ENCODE measurements at regions not wholly inside any gene's neighbourhood (a gene's known extent, or its start where the extent isn't known, plus 50 kb on each side); places are given as distances from the start of the nearest gene placed in this dataset.

GRCh38 chr5:77873239-77873638, 97.1 kb upstream of the TBCA start:
- ATAC-seq = no peak
- Histone ChIP-seq H3K4me1 (ENCODE audit: control insufficient read depth in 2 of 2, insufficient read depth in 2 of 2, low read length in 2 of 2) (no peaks in the 10 kb centered on the region), H3K36me3 (ENCODE audit: control insufficient read depth in 2 of 3, insufficient read depth in 3 of 3, low read length in 3 of 3) (no peaks in the 10 kb centered on the region), H3K9me3 (ENCODE audit: control insufficient read depth in 2 of 3, low read length in 3 of 3) (no peaks in the 10 kb centered on the region), H3K27ac (ENCODE audit: low read depth, low read length) (no peak overlapping the region), H3K27me3 (ENCODE audit: control insufficient read depth in 2 of 2, insufficient read depth in 2 of 2, low read length in 2 of 2) (no peaks in the 10 kb centered on the region), H3K4me3 (ENCODE audit: low read length) (no peak overlapping the region)
- H3K4me3 Mint-ChIP-seq = no peak overlapping the region
- H3K27ac Mint-ChIP-seq = no peak overlapping the region
- H3K36me3 Mint-ChIP-seq = no peaks in the 10 kb centered on the region
- peaks cover 0 to 4% (median 0%) of the 10 kb centered on the region in 7 donors for H3K4me1 Mint-ChIP-seq
- no peaks in the 10 kb centered on the region for H3K9me3 Mint-ChIP-seq
- ChIA-PET POLR2A (no interaction called here), CTCF (no interaction called here)
- no peak for DNase-seq
- H3K27me3 Mint-ChIP-seq = peaks cover 0 to 2% (median 0%) of the 10 kb centered on the region in 5 donors
- intact Hi-C loops (cut with micrococcal nuclease) = no loop called here

GRCh38 chr5:77871946-77872345, 95.8 kb upstream of the TBCA start:
- ATAC-seq = no peak
- no peaks in the 10 kb centered on the region for H3K36me3 ChIP-seq (ENCODE audit: control insufficient read depth in 2 of 3, insufficient read depth in 3 of 3, low read length in 3 of 3)
- Mint-ChIP-seq H3K4me3 (no peak overlapping the region), H3K27me3 (peaks cover 0 to 2% (median 0%) of the 10 kb centered on the region in 5 donors), H3K4me1 (peaks cover 0 to 1% (median 0%) of the 10 kb centered on the region in 7 donors), H3K27ac (no peak overlapping the region), H3K9me3 (no peaks in the 10 kb centered on the region), H3K36me3 (no peaks in the 10 kb centered on the region)
- intact Hi-C loops (cut with micrococcal nuclease) = no loop called here
- DNase-seq = no peak
- ChIA-PET CTCF (no interaction called here), POLR2A (no interaction called here)
- H3K4me1 ChIP-seq (ENCODE audit: control insufficient read depth in 2 of 2, insufficient read depth in 2 of 2, low read length in 2 of 2) = no peaks in the 10 kb centered on the region
- no peaks in the 10 kb centered on the region for H3K9me3 ChIP-seq (ENCODE audit: control insufficient read depth in 2 of 3, low read length in 3 of 3)
- H3K4me3 ChIP-seq (ENCODE audit: low read length) = no peak overlapping the region
- no peak overlapping the region for H3K27ac ChIP-seq (ENCODE audit: low read depth, low read length)
- no peaks in the 10 kb centered on the region for H3K27me3 ChIP-seq (ENCODE audit: control insufficient read depth in 2 of 2, insufficient read depth in 2 of 2, low read length in 2 of 2)

GRCh38 chr5:77871016-77871415, 94.9 kb upstream of the TBCA start:
- no peak for DNase-seq
- peaks cover 0 to 2% (median 0%) of the 10 kb centered on the region in 5 donors for H3K27me3 Mint-ChIP-seq
- H3K9me3 Mint-ChIP-seq = no peaks in the 10 kb centered on the region
- H3K36me3 ChIP-seq (ENCODE audit: control insufficient read depth in 2 of 3, insufficient read depth in 3 of 3, low read length in 3 of 3) = no peaks in the 10 kb centered on the region
- POLR2A ChIA-PET = no interaction called here
- H3K4me1 ChIP-seq (ENCODE audit: control insufficient read depth in 2 of 2, insufficient read depth in 2 of 2, low read length in 2 of 2) = no peaks in the 10 kb centered on the region
- H3K4me3 ChIP-seq (ENCODE audit: low read length) = no peak overlapping the region
- no peaks in the 10 kb centered on the region for H3K4me1 Mint-ChIP-seq
- no peaks in the 10 kb centered on the region for H3K9me3 ChIP-seq (ENCODE audit: control insufficient read depth in 2 of 3, low read length in 3 of 3)
- intact Hi-C loops (cut with micrococcal nuclease) = no loop called here
- CTCF ChIA-PET = no interaction called here
- H3K36me3 Mint-ChIP-seq = no peaks in the 10 kb centered on the region
- no peak overlapping the region for H3K27ac ChIP-seq (ENCODE audit: low read depth, low read length)
- no peak for ATAC-seq
- no peaks in the 10 kb centered on the region for H3K27me3 ChIP-seq (ENCODE audit: control insufficient read depth in 2 of 2, insufficient read depth in 2 of 2, low read length in 2 of 2)
- no peak overlapping the region for H3K27ac Mint-ChIP-seq
- no peak overlapping the region for H3K4me3 Mint-ChIP-seq

- H3K27me3 ChIP-seq (ENCODE audit: control insufficient read depth in 2 of 2, insufficient read depth in 2 of 2, low read length in 2 of 2) = no peaks in the 10 kb centered on the region
- H3K9me3 Mint-ChIP-seq = no peaks in the 10 kb centered on the region
- intact Hi-C loops (cut with micrococcal nuclease) = no loop called here
- H3K4me3 Mint-ChIP-seq = no peak overlapping the region
- POLR2A ChIA-PET = no interaction called here
- no peaks in the 10 kb centered on the region for H3K9me3 ChIP-seq (ENCODE audit: control insufficient read depth in 2 of 3, low read length in 3 of 3)
- H3K36me3 ChIP-seq (ENCODE audit: control insufficient read depth in 2 of 3, insufficient read depth in 3 of 3, low read length in 3 of 3) = no peaks in the 10 kb centered on the region
- H3K27ac Mint-ChIP-seq = no peak overlapping the region
- no peaks in the 10 kb centered on the region for H3K36me3 Mint-ChIP-seq
- CTCF ChIA-PET = no interaction called here
- no peak for DNase-seq
- H3K4me1 ChIP-seq (ENCODE audit: control insufficient read depth in 2 of 2, insufficient read depth in 2 of 2, low read length in 2 of 2) = no peaks in the 10 kb centered on the region
- H3K27ac ChIP-seq (ENCODE audit: low read depth, low read length) = no peak overlapping the region
- no peak overlapping the region for H3K4me3 ChIP-seq (ENCODE audit: low read length)
- ATAC-seq = no peak
- no peaks in the 10 kb centered on the region for H3K4me1 Mint-ChIP-seq
- no peaks in the 10 kb centered on the region for H3K27me3 Mint-ChIP-seq
Observed at GRCh38 chr5:77869116-77869798, 93.1 kb upstream of the TBCA start.

GRCh38 chr5:77867914-77868313, 91.8 kb upstream of the TBCA start:
- Histone ChIP-seq H3K4me1 (ENCODE audit: control insufficient read depth in 2 of 2, insufficient read depth in 2 of 2, low read length in 2 of 2) (no peaks in the 10 kb centered on the region), H3K27me3 (ENCODE audit: control insufficient read depth in 2 of 2, insufficient read depth in 2 of 2, low read length in 2 of 2) (no peaks in the 10 kb centered on the region), H3K4me3 (ENCODE audit: low read length) (no peak overlapping the region), H3K9me3 (ENCODE audit: control insufficient read depth in 2 of 3, low read length in 3 of 3) (no peaks in the 10 kb centered on the region), H3K27ac (ENCODE audit: low read depth, low read length) (no peak overlapping the region), H3K36me3 (ENCODE audit: control insufficient read depth in 2 of 3, insufficient read depth in 3 of 3, low read length in 3 of 3) (no peaks in the 10 kb centered on the region)
- peak overlapping the region in 1 of 9 donors; percentile 20 for H3K27ac Mint-ChIP-seq
- no peaks in the 10 kb centered on the region for H3K9me3 Mint-ChIP-seq
- CTCF ChIA-PET = interaction anchor here (0.6 kb wide), 1 partner anchor 116 kb away, joined by 3 read pairs; no protein-coding TSS in a partner anchor
- DNase-seq (no peak), ATAC-seq (no peak)
- intact Hi-C loops (cut with micrococcal nuclease) = no loop called here
- no peaks in the 10 kb centered on the region for H3K4me1 Mint-ChIP-seq
- no peak overlapping the region for H3K4me3 Mint-ChIP-seq
- H3K27me3 Mint-ChIP-seq = peaks cover 0 to 5% (median 0%) of the 10 kb centered on the region in 5 donors
- POLR2A ChIA-PET = no interaction called here
- no peaks in the 10 kb centered on the region for H3K36me3 Mint-ChIP-seq

GRCh38 chr5:77867194-77867691, 91.1 kb upstream of the TBCA start:
- DNase-seq = peak in 2 of 9 donors; percentile 15 to 22

GRCh38 chr5:77866198-77866597, 90.1 kb upstream of the TBCA start:
- H3K27ac Mint-ChIP-seq = no peak overlapping the region
- ChIA-PET CTCF (no interaction called here), POLR2A (no interaction called here)
- H3K9me3 Mint-ChIP-seq = no peaks in the 10 kb centered on the region
- intact Hi-C loops (cut with micrococcal nuclease) = no loop called here
- Histone ChIP-seq H3K4me1 (ENCODE audit: control insufficient read depth in 2 of 2, insufficient read depth in 2 of 2, low read length in 2 of 2) (no peaks in the 10 kb centered on the region), H3K36me3 (ENCODE audit: control insufficient read depth in 2 of 3, insufficient read depth in 3 of 3, low read length in 3 of 3) (no peaks in the 10 kb centered on the region), H3K9me3 (ENCODE audit: control insufficient read depth in 2 of 3, low read length in 3 of 3) (no peaks in the 10 kb centered on the region), H3K27me3 (ENCODE audit: control insufficient read depth in 2 of 2, insufficient read depth in 2 of 2, low read length in 2 of 2) (no peaks in the 10 kb centered on the region), H3K27ac (ENCODE audit: low read depth, low read length) (no peak overlapping the region), H3K4me3 (ENCODE audit: low read length) (no peak overlapping the region)
- no peak for DNase-seq
- H3K4me1 Mint-ChIP-seq = no peaks in the 10 kb centered on the region
- no peak for ATAC-seq
- peaks cover 0 to 8% (median 0%) of the 10 kb centered on the region in 5 donors for H3K27me3 Mint-ChIP-seq
- H3K4me3 Mint-ChIP-seq = no peak overlapping the region
- no peaks in the 10 kb centered on the region for H3K36me3 Mint-ChIP-seq

More at GRCh38 chr5:77867194-77867691, 91.1 kb upstream of the TBCA start:
- POLR2A ChIA-PET = no interaction called here
- Histone ChIP-seq H3K9me3 (ENCODE audit: control insufficient read depth in 2 of 3, low read length in 3 of 3) (no peaks in the 10 kb centered on the region), H3K4me1 (ENCODE audit: control insufficient read depth in 2 of 2, insufficient read depth in 2 of 2, low read length in 2 of 2) (no peaks in the 10 kb centered on the region), H3K36me3 (ENCODE audit: control insufficient read depth in 2 of 3, insufficient read depth in 3 of 3, low read length in 3 of 3) (no peaks in the 10 kb centered on the region), H3K27ac (ENCODE audit: low read depth, low read length) (no peak overlapping the region), H3K27me3 (ENCODE audit: control insufficient read depth in 2 of 2, insufficient read depth in 2 of 2, low read length in 2 of 2) (no peaks in the 10 kb centered on the region), H3K4me3 (ENCODE audit: low read length) (no peak overlapping the region)
- Mint-ChIP-seq H3K4me3 (no peak overlapping the region), H3K4me1 (no peaks in the 10 kb centered on the region), H3K36me3 (no peaks in the 10 kb centered on the region), H3K27me3 (peaks cover 0 to 8% (median 0%) of the 10 kb centered on the region in 5 donors), H3K9me3 (no peaks in the 10 kb centered on the region), H3K27ac (no peak overlapping the region)
- CTCF ChIA-PET = no interaction called here
- intact Hi-C loops (cut with micrococcal nuclease) = no loop called here
- no peak for ATAC-seq

Data from naive thymus-derived CD4-positive, alpha-beta T cell (primary cell).